ENCODE measurements at regions not wholly inside any gene's neighbourhood (a gene's known extent, or its start where the extent isn't known, plus 50 kb on each side); places are given as distances from the start of the nearest gene placed in this dataset.

GRCh38 chr2:145980318-145980717 lies 1460.4 kb upstream of the ZEB2 start:
- TF ChIP-seq CTCF (IDR thresholded peaks at IDR 0.05; ENCODE audit: control insufficient read depth, insufficient read depth, low read depth, low read length, missing control alignments): no peak
- no peak overlapping the region for H3K4me3 ChIP-seq (ENCODE audit: control insufficient read depth, low read depth, low read length)
- DNase-seq (ENCODE audit: low read depth): no peak

GRCh38 chr2:145975406-145975805 lies 1455.5 kb upstream of the ZEB2 start:
- no peak for DNase-seq (ENCODE audit: low read depth)
- no peak for TF ChIP-seq CTCF (IDR thresholded peaks at IDR 0.05; ENCODE audit: control insufficient read depth, insufficient read depth, low read depth, low read length, missing control alignments)
- no peak overlapping the region for H3K4me3 ChIP-seq (ENCODE audit: control insufficient read depth, low read depth, low read length)

GRCh38 chr2:145961846-145962245 lies 1441.9 kb upstream of the ZEB2 start:
- no peak for DNase-seq (ENCODE audit: low read depth)
- no peak for TF ChIP-seq CTCF (IDR thresholded peaks at IDR 0.05; ENCODE audit: control insufficient read depth, insufficient read depth, low read depth, low read length, missing control alignments)
- H3K4me3 ChIP-seq (ENCODE audit: control insufficient read depth, low read depth, low read length): no peak overlapping the region

GRCh38 chr2:145960479-145961163 lies 1440.7 kb upstream of the ZEB2 start:
- no peak for TF ChIP-seq CTCF (IDR thresholded peaks at IDR 0.05; ENCODE audit: control insufficient read depth, insufficient read depth, low read depth, low read length, missing control alignments)
- no peak for DNase-seq (ENCODE audit: low read depth)

GRCh38 chr2:145958611-145959010 lies 1438.7 kb upstream of the ZEB2 start:
- TF ChIP-seq CTCF (IDR thresholded peaks at IDR 0.05; ENCODE audit: control insufficient read depth, insufficient read depth, low read depth, low read length, missing control alignments): no peak
- DNase-seq (ENCODE audit: low read depth): no peak
- no peak overlapping the region for H3K4me3 ChIP-seq (ENCODE audit: control insufficient read depth, low read depth, low read length)

More at GRCh38 chr2:145960479-145961163, 1440.7 kb upstream of the ZEB2 start:
- H3K4me3 ChIP-seq (ENCODE audit: control insufficient read depth, low read depth, low read length): no peak overlapping the region

GRCh38 chr2:145957929-145958328 lies 1438.0 kb upstream of the ZEB2 start:
- TF ChIP-seq CTCF (IDR thresholded peaks at IDR 0.05; ENCODE audit: control insufficient read depth, insufficient read depth, low read depth, low read length, missing control alignments): no peak
- no peak for DNase-seq (ENCODE audit: low read depth)
- no peak overlapping the region for H3K4me3 ChIP-seq (ENCODE audit: control insufficient read depth, low read depth, low read length)
